PFSK-1 (cell line): ENCODE measurements at regions not wholly inside any gene's neighbourhood (a gene's known extent, or its start where the extent isn't known, plus 50 kb on each side); places are given as distances from the start of the nearest gene placed in this dataset.

Experiments
- FOXP2 ChIP-seq: optimal IDR thresholded peaks from 2 replicates; pipeline ENCODE3; 2011; ENCODE audit warnings: borderline replicate concordance, control low read depth, inconsistent platforms; ENCODE audit not compliant: insufficient read depth; ENCODE audit errors: extremely low read length, extremely low read depth
- POLR2AphosphoS5 ChIP-seq: IDR thresholded peaks from 2 replicates; pipeline ENCODE4 v1.6.1; 2012; ENCODE audit warnings: low read depth, mild to moderate bottlenecking, control low read depth, low read length, moderate library complexity
- REST ChIP-seq, 2 experiments: IDR thresholded peaks; 2 replicates each; pipeline versions ENCODE4 v1.6.1 to v1.8.0; 2011 to 2012; ENCODE audit warnings: low read depth in 2 of 2, low read length in 2 of 2, control low read depth in 1 of 2, inconsistent platforms in 1 of 2, mild to moderate bottlenecking in 1 of 2, moderate library complexity in 1 of 2; ENCODE audit not compliant: insufficient read depth in 1 of 2
- SIN3A ChIP-seq: IDR thresholded peaks from 2 replicates; pipeline ENCODE4 v1.6.1; 2012; ENCODE audit warnings: mild to moderate bottlenecking, low read length, moderate library complexity, borderline replicate concordance; ENCODE audit not compliant: insufficient read depth
- TAF1 ChIP-seq: IDR thresholded peaks from 2 replicates; pipeline ENCODE4 v1.6.1; 2012; ENCODE audit warnings: low read length, control low read depth, borderline replicate concordance; ENCODE audit not compliant: insufficient read depth

GRCh38 chr5:57940236-57940635 is 457.6 kb upstream of the ACTBL2 start:
- no peak for TF ChIP-seq SIN3A
- no peak for TF ChIP-seq POLR2AphosphoS5
- TF ChIP-seq REST (IDR thresholded peaks at IDR 0.05; ENCODE audit: insufficient read depth in 1 of 2, low read depth in 2 of 2, low read length in 2 of 2), result no peak
- TF ChIP-seq TAF1, result no peak
- TF ChIP-seq FOXP2, result no peak
